Smooth muscle cell of the brain vasculature (primary cell): ENCODE measurements at regions not wholly inside any gene's neighbourhood (a gene's known extent, or its start where the extent isn't known, plus 50 kb on each side); places are given as distances from the start of the nearest gene placed in this dataset.

Experiments used
- DNase-seq: peaks from one replicate; pipeline ENCODE4 v3.0.0-alpha.2; 2012; ENCODE audit warnings: low read depth, low spot score

- no peak for DNase-seq
These were observed 89.8 kb downstream of the MBL2 start for GRCh38 chr10:52682766-52683165.

- DNase-seq = no peak
These were observed 88.8 kb downstream of the MBL2 start for GRCh38 chr10:52683776-52684175.

GRCh38 chr10:52688899-52689298 lies 83.7 kb downstream of the MBL2 start:
- DNase-seq = no peak

GRCh38 chr10:52696232-52696631 lies 76.4 kb downstream of the MBL2 start:
- DNase-seq = no peak

- no peak for DNase-seq
These were observed 70.9 kb downstream of the MBL2 start for GRCh38 chr10:52701647-52702046.

- no peak for DNase-seq
These were observed 69.1 kb downstream of the MBL2 start for GRCh38 chr10:52703451-52703850.

GRCh38 chr10:52703898-52704297 lies 68.7 kb downstream of the MBL2 start:
- no peak for DNase-seq

- no peak for DNase-seq
These were observed 66.1 kb downstream of the MBL2 start for GRCh38 chr10:52706332-52707070.
